Esophagus squamous epithelium (tissue), 5 donors: ENCODE measurements at regions not wholly inside any gene's neighbourhood (a gene's known extent, or its start where the extent isn't known, plus 50 kb on each side); places are given as distances from the start of the nearest gene placed in this dataset.

Source experiments
- DNase-seq: peaks from one replicate; lab custom pipeline; 2025; lab: John Stamatoyannopoulos, UW
- H3K27ac ChIP-seq, 4 donors: fragments of 200-600 bp; sonication (generic); one replicate each; pipeline ENCODE4 v1.5.1; 2016 to 2019; ENCODE audit warnings: mild to moderate bottlenecking in 1 of 4
- H3K27me3 ChIP-seq, 4 donors: fragments of 200-600 bp; sonication (generic); 1 replicate in 3 of 4; 2 replicates in 1 of 4; pipeline versions ENCODE4 v1.5.1 to v1.6.0; 2017 to 2021; ENCODE audit warnings: antibody characterized with exemption in 1 of 4
- H3K36me3 ChIP-seq, 3 donors: fragments of 200-600 bp; sonication (generic); one replicate each; pipeline ENCODE4 v1.5.1; 2016 to 2019
- H3K4me1 ChIP-seq, 3 donors: fragments of 200-600 bp; sonication (generic); one replicate each; pipeline ENCODE4 v1.5.1; 2017 to 2019
- H3K4me3 ChIP-seq, 4 donors: fragments of 200-600 bp; sonication (generic); 1 replicate in 3 of 4; 2 replicates in 1 of 4; pipeline ENCODE4 v1.5.1; 2016 to 2019; ENCODE audit warnings: mild to moderate bottlenecking in 2 of 4, moderate library complexity in 1 of 4
- H3K9me3 ChIP-seq, 3 donors: fragments of 200-600 bp; sonication (generic); one replicate each; pipeline ENCODE4 v1.5.1; 2016 to 2019
- POLR2A ChIP-seq, 4 donors: fragments of 450-650 bp; IDR thresholded peaks; one replicate each; pipeline ENCODE4 v1.6.1; 2017; ENCODE audit warnings: antibody characterized with exemption in 4 of 4, mild to moderate bottlenecking in 4 of 4, moderate library complexity in 3 of 4
- WGBS, 2 donors: methylation state at CpG; one replicate each; pipeline ENCODE4 v1.1.5; 2018; 5-methylcytosine and 5-hydroxymethylcytosine counted together
- intact Hi-C: fragments of 100-400 bp; cut with DNase I; formaldehyde crosslinking; loops from one replicate; pipeline ENCODE4 v1.15.0; 2022
- TF ChIP-seq, protein P1 (sequence below), 6 experiments: fragments of 450-650 bp in 4 of 6; fragments of 200-600 bp in 2 of 6; sonication (generic) in 2 of 6; IDR thresholded peaks; one replicate each; pipeline ENCODE4 v1.5.1; 2016 to 2019; ENCODE audit warnings: antibody characterized with exemption in 6 of 6, mild to moderate bottlenecking in 4 of 6, moderate library complexity in 4 of 6
- donor health status: DM: yes; HTN: yes; CAD: no.

GRCh38 chr14:99342204-99342603, 70.2 kb upstream of the BCL11B start:
- Histone ChIP-seq H3K36me3 (no peaks in the 10 kb centered on the region), H3K27ac (no peak overlapping the region), H3K27me3 (peaks cover 0 to 88% (median 0%) of the 10 kb centered on the region in 4 donors), H3K9me3 (no peaks in the 10 kb centered on the region), H3K4me3 (no peak overlapping the region), H3K4me1 (no peaks in the 10 kb centered on the region)
- intact Hi-C loops, result no loop called here
- TF ChIP-seq POLR2A (IDR thresholded peaks at IDR 0.05), result no peak
- TF ChIP-seq, protein P1, sequence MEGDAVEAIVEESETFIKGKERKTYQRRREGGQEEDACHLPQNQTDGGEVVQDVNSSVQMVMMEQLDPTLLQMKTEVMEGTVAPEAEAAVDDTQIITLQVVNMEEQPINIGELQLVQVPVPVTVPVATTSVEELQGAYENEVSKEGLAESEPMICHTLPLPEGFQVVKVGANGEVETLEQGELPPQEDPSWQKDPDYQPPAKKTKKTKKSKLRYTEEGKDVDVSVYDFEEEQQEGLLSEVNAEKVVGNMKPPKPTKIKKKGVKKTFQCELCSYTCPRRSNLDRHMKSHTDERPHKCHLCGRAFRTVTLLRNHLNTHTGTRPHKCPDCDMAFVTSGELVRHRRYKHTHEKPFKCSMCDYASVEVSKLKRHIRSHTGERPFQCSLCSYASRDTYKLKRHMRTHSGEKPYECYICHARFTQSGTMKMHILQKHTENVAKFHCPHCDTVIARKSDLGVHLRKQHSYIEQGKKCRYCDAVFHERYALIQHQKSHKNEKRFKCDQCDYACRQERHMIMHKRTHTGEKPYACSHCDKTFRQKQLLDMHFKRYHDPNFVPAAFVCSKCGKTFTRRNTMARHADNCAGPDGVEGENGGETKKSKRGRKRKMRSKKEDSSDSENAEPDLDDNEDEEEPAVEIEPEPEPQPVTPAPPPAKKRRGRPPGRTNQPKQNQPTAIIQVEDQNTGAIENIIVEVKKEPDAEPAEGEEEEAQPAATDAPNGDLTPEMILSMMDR (IDR thresholded peaks at IDR 0.05), result no peak
- 66 to 67% methylated on average over 5 to 6 of the region's 6 CpGs for WGBS, 2 donors
- DNase-seq, result no peak

DNA sequence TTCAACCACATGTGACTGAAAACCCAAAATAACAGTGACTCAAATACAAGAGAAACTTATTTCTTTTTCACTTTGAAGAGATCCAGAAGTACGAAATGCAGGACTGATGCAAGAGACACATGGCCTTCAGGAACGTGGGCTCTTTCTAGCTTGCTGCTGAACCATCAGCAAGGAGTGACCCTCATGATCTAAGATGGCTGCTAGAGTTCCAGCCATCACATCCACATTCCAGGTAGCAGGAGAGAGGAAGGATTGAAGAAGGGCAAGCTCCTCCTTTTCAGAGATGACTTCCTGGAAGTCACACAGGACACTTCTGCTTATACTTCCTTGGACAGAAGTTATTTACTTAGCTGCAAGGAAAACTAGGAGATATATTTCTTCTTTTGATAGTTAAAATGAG, 67.6 kb upstream of the BCL11B start:
- Histone ChIP-seq H3K36me3 (no peaks in the 10 kb centered on the region), H3K4me1 (no peaks in the 10 kb centered on the region), H3K9me3 (no peaks in the 10 kb centered on the region), H3K4me3 (no peak overlapping the region), H3K27ac (no peak overlapping the region), H3K27me3 (peaks cover 0 to 66% (median 0%) of the 10 kb centered on the region in 4 donors)
- intact Hi-C loops, result no loop called here
- TF ChIP-seq, protein P1 (IDR thresholded peaks at IDR 0.05), result no peak
- no peak for TF ChIP-seq POLR2A (IDR thresholded peaks at IDR 0.05)
- 61 to 95% methylated on average over 2 of the region's 2 CpGs for WGBS, 2 donors
- no peak for DNase-seq

DNA sequence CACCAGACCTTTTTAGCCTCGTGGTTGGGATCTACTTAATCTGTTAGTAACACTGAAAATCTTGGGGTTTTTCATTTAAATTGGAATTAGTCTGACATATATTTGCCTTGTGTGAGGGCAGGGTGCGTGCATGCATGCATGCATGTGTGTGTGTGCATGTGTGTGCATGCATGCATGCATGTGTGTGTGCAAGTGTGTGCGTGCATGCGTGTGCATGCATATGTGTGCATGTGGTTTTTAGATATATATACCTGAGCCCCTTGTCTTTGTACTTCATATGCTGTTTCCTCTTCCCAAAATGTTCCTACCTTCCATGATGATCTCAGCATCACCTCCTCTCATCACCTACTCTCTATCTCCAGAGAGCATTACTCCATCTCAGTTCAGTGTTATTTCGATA, 66.3 kb upstream of the BCL11B start:
- WGBS, 2 donors, result 77% methylated on average over 5 of the region's 5 CpGs
- Histone ChIP-seq H3K4me1 (no peaks in the 10 kb centered on the region), H3K4me3 (no peak overlapping the region), H3K36me3 (no peaks in the 10 kb centered on the region), H3K27me3 (peaks cover 0 to 66% (median 0%) of the 10 kb centered on the region in 4 donors), H3K9me3 (no peaks in the 10 kb centered on the region), H3K27ac (no peak overlapping the region)
- DNase-seq, result no peak
- TF ChIP-seq POLR2A (IDR thresholded peaks at IDR 0.05), result no peak
- TF ChIP-seq, protein P1 (IDR thresholded peaks at IDR 0.05), result no peak
- intact Hi-C loops, result no loop called here

DNA sequence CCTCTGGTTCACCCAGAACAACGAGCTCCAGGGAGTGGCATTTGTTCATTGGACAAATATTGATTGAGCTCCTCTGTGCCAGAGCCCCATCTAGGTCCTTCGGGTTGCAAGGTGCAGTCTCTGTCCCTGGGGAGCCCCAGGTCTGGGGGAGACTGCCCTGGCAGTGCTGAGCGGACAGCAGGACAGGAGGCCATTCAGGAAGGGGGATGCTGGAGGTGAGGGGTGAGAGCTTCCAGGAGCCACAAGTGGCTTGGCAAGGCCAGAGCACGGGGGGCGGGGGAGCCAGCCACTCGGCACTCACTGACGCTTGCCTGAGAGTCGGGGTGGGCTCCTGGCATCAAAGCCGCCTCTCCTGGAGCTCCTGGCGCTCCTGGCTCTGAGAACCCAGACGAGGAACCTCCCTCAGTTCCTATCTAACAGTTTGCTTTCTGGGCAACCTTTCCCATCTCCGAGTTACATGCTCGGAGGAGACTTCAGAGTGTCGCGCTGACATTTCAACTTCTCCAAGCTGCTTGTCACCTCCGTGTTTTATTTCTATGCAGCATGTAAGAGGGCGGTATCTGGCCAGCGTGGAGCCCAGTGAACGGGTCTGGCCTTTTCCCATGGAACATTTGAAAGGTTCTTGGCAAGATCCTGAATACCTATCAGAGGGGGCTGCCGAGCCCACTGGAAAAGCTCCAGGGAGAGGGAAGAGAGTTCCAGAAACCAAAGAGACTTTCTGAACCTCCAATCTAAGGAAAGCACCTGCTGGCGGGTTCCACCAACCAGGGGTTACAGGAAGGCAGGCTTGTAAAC, 62.0 kb upstream of the BCL11B start:
- Histone ChIP-seq H3K27me3 (peaks cover 0 to 52% (median 0%) of the 10 kb centered on the region in 4 donors), H3K9me3 (no peaks in the 10 kb centered on the region), H3K4me1 (no peaks in the 10 kb centered on the region), H3K27ac (no peak overlapping the region), H3K36me3 (no peaks in the 10 kb centered on the region), H3K4me3 (no peak overlapping the region)
- intact Hi-C loops, result no loop called here
- TF ChIP-seq, protein P1 (IDR thresholded peaks at IDR 0.05), result no peak
- TF ChIP-seq POLR2A (IDR thresholded peaks at IDR 0.05), result no peak
- WGBS, 2 donors, result 67 to 79% methylated on average over 9 to 14 of the region's 21 CpGs
- no peak for DNase-seq

- TF ChIP-seq, protein P1 (IDR thresholded peaks at IDR 0.05), result no peak
- TF ChIP-seq POLR2A (IDR thresholded peaks at IDR 0.05), result no peak
- Histone ChIP-seq H3K27me3 (peaks cover 0 to 52% (median 0%) of the 10 kb centered on the region in 4 donors), H3K36me3 (no peaks in the 10 kb centered on the region), H3K4me3 (no peak overlapping the region), H3K27ac (no peak overlapping the region), H3K9me3 (no peaks in the 10 kb centered on the region), H3K4me1 (no peaks in the 10 kb centered on the region)
- no peak for DNase-seq
- 79 to 85% methylated on average over 4 of the region's 5 CpGs for WGBS, 2 donors
- intact Hi-C loops, result no loop called here
Measured at GRCh38 chr14:99333214-99333613, 61.2 kb upstream of the BCL11B start.
